ENCODE measurements at regions not wholly inside any gene's neighbourhood (a gene's known extent, or its start where the extent isn't known, plus 50 kb on each side); places are given as distances from the start of the nearest gene placed in this dataset.

- Histone ChIP-seq H3K9ac (ENCODE audit: low read length) (no peak overlapping the region), H3K4me2 (replicated peaks; ENCODE audit: low read depth, low read length, poor library complexity, severe bottlenecking) (no peak overlapping the region), H3K9me3 (ENCODE audit: control extremely low read depth in 1 of 3, control insufficient read depth in 2 of 3, insufficient read depth in 1 of 3, low read length in 2 of 3) (no peaks in the 10 kb centered on the region), H3K79me2 (ENCODE audit: control insufficient read depth, insufficient read depth, low read length) (no peaks in the 10 kb centered on the region), H3K27me3 (replicated peaks in 1 of 4; ENCODE audit: control extremely low read depth in 1 of 4, control insufficient read depth in 3 of 4, insufficient read depth in 4 of 4, low read length in 3 of 4) (no peaks in the 10 kb centered on the region), H3K4me1 (ENCODE audit: control insufficient read depth in 2 of 2, insufficient read depth in 2 of 2, low read length in 2 of 2) (no peaks in the 10 kb centered on the region), H3K27ac (ENCODE audit: low read length in 2 of 2) (no peak overlapping the region), H3K36me3 (replicated peaks in 1 of 2; ENCODE audit: control extremely low read depth in 1 of 2, control insufficient read depth in 1 of 2, extremely low read depth in 1 of 2, insufficient read depth in 2 of 2, low read length in 1 of 2) (no peaks in the 10 kb centered on the region), H4K20me1 (ENCODE audit: control insufficient read depth, insufficient read depth, low read length, poor library complexity, severe bottlenecking) (no peaks in the 10 kb centered on the region), H2AFZ (ENCODE audit: insufficient read depth, low read depth, low read length, poor library complexity, severe bottlenecking) (no peak overlapping the region), H3K4me3 (ENCODE audit: control extremely low read depth in 1 of 5, extremely low read depth in 1 of 5, insufficient read depth in 1 of 5, low read depth in 2 of 5, low read length in 4 of 5) (no peak overlapping the region)
- ChIA-PET CTCF (no interaction called here), POLR2A (no interaction called here)
- Mint-ChIP-seq H3K9me3 (ENCODE audit: insufficient read depth) (peaks cover 2% of the 10 kb centered on the region), H3K27ac (no peak overlapping the region), H3K4me3 (no peak overlapping the region), H3K27me3 (no peaks in the 10 kb centered on the region), H3K4me1 (no peaks in the 10 kb centered on the region)
- WGBS (ENCODE audit: insufficient coverage), result 67% methylated on average over 1 of the region's 3 CpGs
- no peak for DNase-seq
- TF ChIP-seq EZH2 (IDR thresholded peaks at IDR 0.05; ENCODE audit: borderline replicate concordance, insufficient read depth, low read depth, low read length, poor library complexity, severe bottlenecking), result no peak
- TF ChIP-seq, protein P1, sequence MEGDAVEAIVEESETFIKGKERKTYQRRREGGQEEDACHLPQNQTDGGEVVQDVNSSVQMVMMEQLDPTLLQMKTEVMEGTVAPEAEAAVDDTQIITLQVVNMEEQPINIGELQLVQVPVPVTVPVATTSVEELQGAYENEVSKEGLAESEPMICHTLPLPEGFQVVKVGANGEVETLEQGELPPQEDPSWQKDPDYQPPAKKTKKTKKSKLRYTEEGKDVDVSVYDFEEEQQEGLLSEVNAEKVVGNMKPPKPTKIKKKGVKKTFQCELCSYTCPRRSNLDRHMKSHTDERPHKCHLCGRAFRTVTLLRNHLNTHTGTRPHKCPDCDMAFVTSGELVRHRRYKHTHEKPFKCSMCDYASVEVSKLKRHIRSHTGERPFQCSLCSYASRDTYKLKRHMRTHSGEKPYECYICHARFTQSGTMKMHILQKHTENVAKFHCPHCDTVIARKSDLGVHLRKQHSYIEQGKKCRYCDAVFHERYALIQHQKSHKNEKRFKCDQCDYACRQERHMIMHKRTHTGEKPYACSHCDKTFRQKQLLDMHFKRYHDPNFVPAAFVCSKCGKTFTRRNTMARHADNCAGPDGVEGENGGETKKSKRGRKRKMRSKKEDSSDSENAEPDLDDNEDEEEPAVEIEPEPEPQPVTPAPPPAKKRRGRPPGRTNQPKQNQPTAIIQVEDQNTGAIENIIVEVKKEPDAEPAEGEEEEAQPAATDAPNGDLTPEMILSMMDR (IDR thresholded peaks at IDR 0.05), result no peak
- no peak for ATAC-seq (ENCODE audit: low read depth)
- intact Hi-C loops (cut with micrococcal nuclease), result no loop called here
Observed at GRCh38 chr12:30126944-30127343, 343.2 kb upstream of the TMTC1 start.

GRCh38 chr12:30120522-30120921 is 336.8 kb upstream of the TMTC1 start:
- POLR2A ChIA-PET, result no interaction called here
- ATAC-seq (ENCODE audit: low read depth), result no peak
- H3K4me1 Mint-ChIP-seq, result no peaks in the 10 kb centered on the region
- intact Hi-C loops (cut with micrococcal nuclease), result no loop called here
- H3K79me2 ChIP-seq (ENCODE audit: control insufficient read depth, insufficient read depth, low read length), result no peaks in the 10 kb centered on the region
- H3K9ac ChIP-seq (ENCODE audit: low read length), result no peak overlapping the region
- no peak for DNase-seq
- H3K27ac Mint-ChIP-seq, result no peak overlapping the region
- no peak overlapping the region for H3K4me3 ChIP-seq (ENCODE audit: control extremely low read depth in 1 of 5, extremely low read depth in 1 of 5, insufficient read depth in 1 of 5, low read depth in 2 of 5, low read length in 4 of 5)
- no peaks in the 10 kb centered on the region for H4K20me1 ChIP-seq (ENCODE audit: control insufficient read depth, insufficient read depth, low read length, poor library complexity, severe bottlenecking)
- H3K27me3 Mint-ChIP-seq, result no peaks in the 10 kb centered on the region
- H3K27ac ChIP-seq (ENCODE audit: low read length in 2 of 2), result no peak overlapping the region
- no peak overlapping the region for H2AFZ ChIP-seq (ENCODE audit: insufficient read depth, low read depth, low read length, poor library complexity, severe bottlenecking)
- no CpG with 5 or more reads among the region's 1 CpG for WGBS (ENCODE audit: insufficient coverage)
- no peaks in the 10 kb centered on the region for H3K36me3 ChIP-seq (replicated peaks in 1 of 2; ENCODE audit: control extremely low read depth in 1 of 2, control insufficient read depth in 1 of 2, extremely low read depth in 1 of 2, insufficient read depth in 2 of 2, low read length in 1 of 2)
- H3K9me3 ChIP-seq (ENCODE audit: control extremely low read depth in 1 of 3, control insufficient read depth in 2 of 3, insufficient read depth in 1 of 3, low read length in 2 of 3), result peaks cover 0 to 8% (median 2%) of the 10 kb centered on the region in 3 donors
- no peak overlapping the region for H3K4me3 Mint-ChIP-seq
- CTCF ChIA-PET, result no interaction called here
- no peaks in the 10 kb centered on the region for H3K4me1 ChIP-seq (ENCODE audit: control insufficient read depth in 2 of 2, insufficient read depth in 2 of 2, low read length in 2 of 2)
- H3K27me3 ChIP-seq (replicated peaks in 1 of 4; ENCODE audit: control extremely low read depth in 1 of 4, control insufficient read depth in 3 of 4, insufficient read depth in 4 of 4, low read length in 3 of 4), result no peaks in the 10 kb centered on the region
- H3K9me3 Mint-ChIP-seq (ENCODE audit: insufficient read depth), result peaks cover 2% of the 10 kb centered on the region
- no peak for TF ChIP-seq EZH2 (IDR thresholded peaks at IDR 0.05; ENCODE audit: borderline replicate concordance, insufficient read depth, low read depth, low read length, poor library complexity, severe bottlenecking)
- TF ChIP-seq, protein P1 (IDR thresholded peaks at IDR 0.05), result no peak
- no peak overlapping the region for H3K4me2 ChIP-seq (replicated peaks; ENCODE audit: low read depth, low read length, poor library complexity, severe bottlenecking)
